ENCODE measurements at regions not wholly inside any gene's neighbourhood (a gene's known extent, or its start where the extent isn't known, plus 50 kb on each side); places are given as distances from the start of the nearest gene placed in this dataset.
A peak's percentile ranks its signal among the peaks of the same experiment; 100 is the strongest.

- CTCF ChIA-PET, result no interaction called here
- H3K4ac ChIP-seq (ENCODE audit: low read depth, low read length), result no peak overlapping the region
Observed at GRCh38 chr9:88732128-88732527, 197.2 kb downstream of the NXNL2 start.

More at GRCh38 chr9:88732128-88732527, 197.2 kb downstream of the NXNL2 start:
- POLR2A ChIA-PET (ENCODE audit: unreplicated experiment), result no interaction called here
- H2AK5ac ChIP-seq (ENCODE audit: low read depth, low read length), result 0 out of 2 replicates have a peak overlapping the region, but pooled peaks have one; percentile 6
- H2BK5ac ChIP-seq (ENCODE audit: low read depth, low read length, poor library complexity, severe bottlenecking), result no peak overlapping the region
- H4K5ac ChIP-seq (ENCODE audit: low read depth, low read length), result peak overlapping the region; percentile 75
- BruUV-seq (replicated peaks), result no TSS peak
- no peak overlapping the region for H4K8ac ChIP-seq (ENCODE audit: low read depth in 2 of 2, low read length in 2 of 2)
- H3K9me1 ChIP-seq (ENCODE audit: insufficient read depth, low read length), result peaks cover 5% of the 10 kb centered on the region
- no peak overlapping the region for H3K27ac ChIP-seq (ENCODE audit: insufficient read depth, low read length)
- DNase-seq (peak; percentile 70), ATAC-seq (ENCODE audit: low read depth) (peak; percentile 16; the same call in 1 of the 2 replicates)
- H2AK9ac ChIP-seq (replicated peaks; ENCODE audit: low read depth, low read length, poor library complexity), result no peak overlapping the region
- H3K4me3 ChIP-seq (ENCODE audit: insufficient read depth, low read depth, low read length), result no peak overlapping the region
- peak overlapping the region; percentile 97 for H3K18ac ChIP-seq (ENCODE audit: low read depth, low read length)
- H4K91ac ChIP-seq (ENCODE audit: insufficient read depth, low read depth, low read length), result no peak overlapping the region; the same call in 1 of the 2 replicates
- 77% methylated on average over 4 of the region's 4 CpGs; no CpG with 5 or more reads in 1 of the 2 experiments for WGBS, 2 experiments (ENCODE audit: extremely low coverage in 2 of 2, insufficient read length in 1 of 2)
- intact Hi-C loops (cut with micrococcal nuclease) (no loop called here), in situ Hi-C loops (cut with MboI; ENCODE audit: low sequenced_read_pairs) (no loop called here), dilution Hi-C loops (cut with HindIII; ENCODE audit: low sequenced_read_pairs, unreplicated experiment) (no loop called here)
- no peaks in the 10 kb centered on the region for H4K20me1 ChIP-seq (ENCODE audit: insufficient read depth, low read length)
- no peaks in the 10 kb centered on the region for H3K79me1 ChIP-seq (ENCODE audit: low read depth in 1 of 2, low read length in 2 of 2)
- H2AFZ ChIP-seq (replicated peaks; ENCODE audit: low read length, poor library complexity), result no peak overlapping the region
- peak overlapping the region; percentile 26; the same call in 1 of the 2 replicates for H3K4me2 ChIP-seq (ENCODE audit: low read depth, low read length)
- H3K9me3 ChIP-seq (ENCODE audit: control insufficient read depth, insufficient read depth, low read length), result no peaks in the 10 kb centered on the region
- peaks cover 22% of the 10 kb centered on the region for H3K4me1 ChIP-seq (ENCODE audit: control insufficient read depth, insufficient read depth, low read length)
- no peak overlapping the region; the same call in 1 of the 2 replicates for H2BK20ac ChIP-seq (ENCODE audit: low read depth, low read length)
- TF ChIP-seq SMC3 (IDR thresholded peaks at IDR 0.05; ENCODE audit: low read depth, low read length), result no peak
- TF ChIP-seq RFX5 (IDR thresholded peaks at IDR 0.05; ENCODE audit: low read depth, low read length), result no peak
- TF ChIP-seq CEBPB (IDR thresholded peaks at IDR 0.05; ENCODE audit: low read depth, low read length), result no peak
- TF ChIP-seq MXI1 (IDR thresholded peaks at IDR 0.05; ENCODE audit: borderline replicate concordance, low read depth, low read length), result no peak
- no peak for TF ChIP-seq BHLHE40 (IDR thresholded peaks at IDR 0.05; ENCODE audit: low read depth, low read length)
- TF ChIP-seq CHD1 (IDR thresholded peaks at IDR 0.05; ENCODE audit: low read depth, low read length), result no peak
- no peak for TF ChIP-seq POLR2A (IDR thresholded peaks at IDR 0.05; ENCODE audit: low read depth, low read length)
- no peak for TF ChIP-seq CTCF (conservative IDR thresholded peaks at IDR 0.05; ENCODE audit: low read depth, low read length)
- no peak for TF ChIP-seq ELK1 (IDR thresholded peaks at IDR 0.05; ENCODE audit: borderline replicate concordance, low read depth, low read length)
- TF ChIP-seq NFE2L2 (IDR thresholded peaks at IDR 0.05; ENCODE audit: low read depth, low read length), result no peak
- no peak for TF ChIP-seq FOS (IDR thresholded peaks at IDR 0.05; ENCODE audit: low read depth, low read length)
- no peak overlapping the region for H3K23ac ChIP-seq (ENCODE audit: low read depth, low read length)
- peak overlapping the region; percentile 21; the same call in 1 of the 2 replicates for H2BK120ac ChIP-seq (ENCODE audit: low read depth, low read length)
- 0 out of 2 replicates have a peak, but pooled peaks cover 2% of the 10 kb centered on the region for H3K27me3 ChIP-seq (ENCODE audit: control insufficient read depth, insufficient read depth, low read length)
- no peaks in the 10 kb centered on the region for H3K36me3 ChIP-seq (ENCODE audit: control insufficient read depth, insufficient read depth, low read length)
- H3K14ac ChIP-seq (replicated peaks; ENCODE audit: low read depth, low read length), result 0 out of 2 replicates have a peak overlapping the region, but pooled peaks have one; percentile 7
- no peak overlapping the region for H3K56ac ChIP-seq (ENCODE audit: extremely low read depth, insufficient read depth, low read length)
- H2BK15ac ChIP-seq (ENCODE audit: low read depth, low read length), result peak overlapping the region; percentile 12; the same call in 1 of the 3 replicates
- no peak overlapping the region for H3K9ac ChIP-seq (ENCODE audit: low read depth, low read length)

Measured in IMR-90 (cell line).